Caco-2 (cell line): ENCODE measurements at regions not wholly inside any gene's neighbourhood (a gene's known extent, or its start where the extent isn't known, plus 50 kb on each side); places are given as distances from the start of the nearest gene placed in this dataset.
"Not testable (repeated sequence)": the region's sequence is repeated elsewhere in the genome, so short reads cannot be mapped to it uniquely, and the experiment has no call there.

ENCODE experiments used
- BruUV-seq: library from RNA; stranded (reverse); fragments of 400-500 nt; replicated peaks from 2 replicates; lab custom pipeline; 2021; lab: Mats Ljungman, UMichigan
- CTCF ChIA-PET: fragments of 300-600 bp; sonication (Branson Sonifier 250); formaldehyde crosslinking; loops from one replicate; lab custom pipeline; 2022; ENCODE audit warnings: antibody characterized with exemption; lab: Charles Lee
- POLR2A ChIA-PET: fragments of 300-600 bp; sonication (Branson Sonifier 250); formaldehyde crosslinking; loops from one replicate; lab custom pipeline; 2022; ENCODE audit warnings: antibody characterized with exemption; lab: Charles Lee
- DNase-seq, 2 experiments: peaks; one replicate each; pipeline versions ENCODE4 v3.0.0 to v3.0.0-alpha.2; 2020 to 2022
- H3K27me3 ChIP-seq: replicated peaks from 2 replicates; pipeline ENCODE4 v1.6.0; 2011; ENCODE audit warnings: low read length; ENCODE audit not compliant: control insufficient read depth, insufficient read depth
- H3K36me3 ChIP-seq: 2 replicates; pipeline ENCODE4 v1.5.1; 2011; ENCODE audit warnings: low read length; ENCODE audit not compliant: control insufficient read depth, insufficient read depth
- H3K4me1 ChIP-seq: fragments of 250-450 bp; sonication (Bioruptor Pico); 2 replicates; pipeline ENCODE4 v1.5.1; 2020; ENCODE audit warnings: mild to moderate bottlenecking
- H3K4me3 ChIP-seq: 2 replicates; pipeline ENCODE4 v1.5.1; 2011; ENCODE audit warnings: low read depth, mild to moderate bottlenecking, control low read depth, low read length
- H3K9me3 ChIP-seq: fragments of 250-450 bp; sonication (Bioruptor Pico); 2 replicates; pipeline ENCODE4 v1.5.1; 2020; ENCODE audit warnings: mild to moderate bottlenecking, moderate library complexity
- H3K27ac Mint-ChIP-seq: one replicate; pipeline ENCODE4 v1.8.0; 2022; ENCODE audit warnings: mixed read lengths; ENCODE audit not compliant: unreplicated experiment
- H3K27me3 Mint-ChIP-seq: one replicate; pipeline ENCODE4 v1.8.0; 2022; ENCODE audit warnings: mixed read lengths; ENCODE audit not compliant: insufficient read depth, unreplicated experiment
- H3K36me3 Mint-ChIP-seq: one replicate; pipeline ENCODE4 v1.8.0; 2022; ENCODE audit warnings: mild to moderate bottlenecking, mixed read lengths; ENCODE audit not compliant: insufficient read depth, unreplicated experiment
- H3K4me1 Mint-ChIP-seq: one replicate; pipeline ENCODE4 v1.8.0; 2022; ENCODE audit warnings: low read depth, mixed read lengths; ENCODE audit not compliant: unreplicated experiment
- H3K4me3 Mint-ChIP-seq: one replicate; pipeline ENCODE4 v1.8.0; 2022; ENCODE audit warnings: mild to moderate bottlenecking, moderate library complexity, mixed read lengths; ENCODE audit not compliant: unreplicated experiment
- H3K9me3 Mint-ChIP-seq: one replicate; pipeline ENCODE4 v1.8.0; 2022; ENCODE audit warnings: mixed read lengths; ENCODE audit not compliant: unreplicated experiment
- CTCF ChIP-seq, 2 experiments: fragments of 200-600 bp in 1 of 2; IDR thresholded peaks; 1 replicate in 1 of 2; 2 replicates in 1 of 2; pipeline versions ENCODE4 v1.5.1 to v1.8.0; 2011 to 2022; ENCODE audit warnings: antibody characterized with exemption in 1 of 2, control low read depth in 1 of 2, inconsistent platforms in 1 of 2, low read depth in 1 of 2, low read length in 1 of 2, mild to moderate bottlenecking in 1 of 2, moderate library complexity in 1 of 2; ENCODE audit not compliant: insufficient read depth in 1 of 2, severe bottlenecking in 1 of 2, unreplicated experiment in 1 of 2
- intact Hi-C: fragments of 100-400 bp; cut with micrococcal nuclease; formaldehyde crosslinking; loops from one replicate; pipeline ENCODE4 v1.10.0; 2022; ENCODE audit not compliant: unreplicated experiment

- Histone ChIP-seq H3K4me3 (no peak overlapping the region), H3K4me1 (peaks cover 53% of the 10 kb centered on the region), H3K9me3 (no peaks in the 10 kb centered on the region), H3K36me3 (no peaks in the 10 kb centered on the region), H3K27me3 (no peaks in the 10 kb centered on the region)
- Mint-ChIP-seq H3K27ac (peak overlapping the region; percentile 83), H3K36me3 (no peaks in the 10 kb centered on the region), H3K9me3 (no peaks in the 10 kb centered on the region), H3K27me3 (no peaks in the 10 kb centered on the region), H3K4me1 (peaks cover 35% of the 10 kb centered on the region), H3K4me3 (peak overlapping the region; percentile 32)
- BruUV-seq: no TSS peak
- no peak for TF ChIP-seq CTCF (IDR thresholded peaks at IDR 0.05; ENCODE audit: insufficient read depth in 1 of 2, low read depth in 1 of 2, low read length in 1 of 2, severe bottlenecking in 1 of 2, unreplicated experiment in 1 of 2)
- DNase-seq: peak; percentile 66 to 67
- intact Hi-C loops: loop anchor here (1.0 to 5.0 kb wide), 2 partner anchors 8 to 105 kb away; partner anchors contain the start of gene DAB2
- POLR2A ChIA-PET: interaction anchor here (0.6 to 1.0 kb wide), 6 partner anchors 9 to 1154 kb away, joined by 3 to 14 read pairs (median 10); partner anchors contain the start of gene DAB2
- CTCF ChIA-PET: interaction anchor here (0.7 to 1.4 kb wide), 2 partner anchors 151 to 374 kb away, joined by 3 to 8 read pairs; no protein-coding TSS in a partner anchor
Observed at GRCh38 chr5:39526914-39527477, 102.2 kb upstream of the DAB2 start.

DNA sequence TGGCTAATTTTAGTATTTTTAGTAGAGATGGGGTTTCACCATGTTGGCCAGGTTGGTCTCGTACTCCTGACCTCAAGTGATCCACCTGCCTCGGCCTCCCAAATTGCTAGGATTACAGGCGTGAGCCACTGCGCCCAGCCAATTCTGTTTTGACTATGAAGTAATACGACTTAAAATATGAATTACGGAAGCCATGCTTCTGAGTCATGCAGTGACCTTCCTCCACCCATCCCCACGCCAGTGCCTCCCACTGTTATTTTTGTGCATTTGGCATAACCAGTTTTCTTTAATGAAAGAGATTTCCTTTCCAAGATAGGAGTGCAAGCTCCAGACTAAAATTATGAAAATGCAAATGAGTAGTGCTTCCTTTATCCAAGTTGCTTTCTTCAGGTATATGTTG is 101.0 kb upstream of the DAB2 start:
- H3K36me3 Mint-ChIP-seq, H3K36me3 ChIP-seq, H3K4me3 Mint-ChIP-seq, H3K27me3 ChIP-seq, H3K4me3 ChIP-seq, H3K9me3 Mint-ChIP-seq, H3K27ac Mint-ChIP-seq, POLR2A ChIA-PET, H3K9me3 ChIP-seq, H3K27me3 Mint-ChIP-seq, BruUV-seq, DNase-seq: not testable (repeated sequence)
- CTCF ChIA-PET: interaction anchor here (1.0 kb wide), 1 partner anchor 150 kb away, joined by 3 read pairs; no protein-coding TSS in a partner anchor
- H3K4me1 ChIP-seq: peaks cover 41% of the 10 kb centered on the region
- intact Hi-C loops: loop anchor here (5.0 kb wide), 1 partner anchor 103 kb away; the partner anchor contains the start of gene DAB2
- peaks cover 23% of the 10 kb centered on the region for H3K4me1 Mint-ChIP-seq

GRCh38 chr5:39525271-39525670 is 100.5 kb upstream of the DAB2 start:
- Mint-ChIP-seq H3K4me3 (no peak overlapping the region), H3K27ac (no peak overlapping the region), H3K27me3 (no peaks in the 10 kb centered on the region), H3K9me3 (no peaks in the 10 kb centered on the region), H3K36me3 (no peaks in the 10 kb centered on the region), H3K4me1 (peaks cover 18% of the 10 kb centered on the region)
- Histone ChIP-seq H3K27me3 (no peaks in the 10 kb centered on the region), H3K9me3 (no peaks in the 10 kb centered on the region), H3K4me1 (peaks cover 39% of the 10 kb centered on the region), H3K36me3 (no peaks in the 10 kb centered on the region), H3K4me3 (no peak overlapping the region)
- ChIA-PET POLR2A (no interaction called here), CTCF (interaction anchor here (1.0 kb wide), 1 partner anchor 149 kb away, joined by 3 read pairs; no protein-coding TSS in a partner anchor)
- intact Hi-C loops: loop anchor here (5.0 kb wide), 1 partner anchor 103 kb away; the partner anchor contains the start of gene DAB2
- DNase-seq: no peak
- BruUV-seq: no TSS peak
- no peak for TF ChIP-seq CTCF (IDR thresholded peaks at IDR 0.05; ENCODE audit: insufficient read depth in 1 of 2, low read depth in 1 of 2, low read length in 1 of 2, severe bottlenecking in 1 of 2, unreplicated experiment in 1 of 2)
